Keratinocyte (primary cell): ENCODE measurements at regions not wholly inside any gene's neighbourhood (a gene's known extent, or its start where the extent isn't known, plus 50 kb on each side); places are given as distances from the start of the nearest gene placed in this dataset.

Experiments
- EZH2 ChIP-seq: IDR thresholded peaks from one replicate; pipeline ENCODE4 v1.6.1; 2012; ENCODE audit warnings: inconsistent platforms, mild to moderate bottlenecking, low read length, moderate library complexity
- TF ChIP-seq, protein P1 (sequence below), 3 experiments: IDR thresholded peaks in 1 of 3; conservative IDR thresholded peaks in 1 of 3; optimal IDR thresholded peaks in 1 of 3; 2 replicates in 2 of 3; 3 replicates in 1 of 3; pipeline versions ENCODE3 to v1.5.1; 2011; ENCODE audit warnings: low read length in 3 of 3, mild to moderate bottlenecking in 3 of 3, moderate library complexity in 2 of 3, control low read depth in 1 of 3, inconsistent platforms in 1 of 3; ENCODE audit not compliant: insufficient read depth in 2 of 3; ENCODE audit errors: extremely low read depth in 1 of 3

DNA sequence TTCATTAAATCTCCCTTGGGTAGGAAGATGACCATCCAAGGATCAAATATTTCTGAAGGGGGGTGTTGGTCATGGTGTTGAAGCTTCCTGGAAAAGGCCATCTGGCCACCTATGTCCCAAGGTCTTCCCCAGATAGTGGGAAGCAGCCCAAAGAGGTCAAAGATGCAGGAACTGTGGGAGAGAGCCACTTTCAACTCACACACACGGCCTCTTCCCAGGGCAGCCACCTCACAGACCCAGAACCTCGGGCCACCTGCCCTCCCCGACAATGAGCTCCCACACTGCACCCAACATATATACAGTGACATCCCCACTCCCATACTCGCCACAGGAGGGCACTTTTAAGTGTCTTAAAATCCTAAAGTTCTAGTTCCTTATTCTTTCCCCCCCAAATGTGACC, 164.5 kb upstream of the ETV3 start:
- TF ChIP-seq, protein P1, sequence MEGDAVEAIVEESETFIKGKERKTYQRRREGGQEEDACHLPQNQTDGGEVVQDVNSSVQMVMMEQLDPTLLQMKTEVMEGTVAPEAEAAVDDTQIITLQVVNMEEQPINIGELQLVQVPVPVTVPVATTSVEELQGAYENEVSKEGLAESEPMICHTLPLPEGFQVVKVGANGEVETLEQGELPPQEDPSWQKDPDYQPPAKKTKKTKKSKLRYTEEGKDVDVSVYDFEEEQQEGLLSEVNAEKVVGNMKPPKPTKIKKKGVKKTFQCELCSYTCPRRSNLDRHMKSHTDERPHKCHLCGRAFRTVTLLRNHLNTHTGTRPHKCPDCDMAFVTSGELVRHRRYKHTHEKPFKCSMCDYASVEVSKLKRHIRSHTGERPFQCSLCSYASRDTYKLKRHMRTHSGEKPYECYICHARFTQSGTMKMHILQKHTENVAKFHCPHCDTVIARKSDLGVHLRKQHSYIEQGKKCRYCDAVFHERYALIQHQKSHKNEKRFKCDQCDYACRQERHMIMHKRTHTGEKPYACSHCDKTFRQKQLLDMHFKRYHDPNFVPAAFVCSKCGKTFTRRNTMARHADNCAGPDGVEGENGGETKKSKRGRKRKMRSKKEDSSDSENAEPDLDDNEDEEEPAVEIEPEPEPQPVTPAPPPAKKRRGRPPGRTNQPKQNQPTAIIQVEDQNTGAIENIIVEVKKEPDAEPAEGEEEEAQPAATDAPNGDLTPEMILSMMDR (optimal IDR thresholded peaks at IDR 0.05 in 1 of 3, IDR thresholded peaks at IDR 0.05 in 1 of 3, conservative IDR thresholded peaks at IDR 0.05 in 1 of 3; ENCODE audit: extremely low read depth in 1 of 3, insufficient read depth in 2 of 3, low read length in 3 of 3): no peak
- TF ChIP-seq EZH2: no peak
